H1 (cell line): ENCODE measurements at regions not wholly inside any gene's neighbourhood (a gene's known extent, or its start where the extent isn't known, plus 50 kb on each side); places are given as distances from the start of the nearest gene placed in this dataset.

Experiments
- BCL11A ChIP-seq, 2 experiments: IDR thresholded peaks; one replicate each; pipeline ENCODE4 v1.6.1; 2011; ENCODE audit warnings: low read depth in 2 of 2, low read length in 2 of 2, mild to moderate bottlenecking in 2 of 2
- CBX8 ChIP-seq: fragments of 300-800, 300-1000 bp; sonication (generic); IDR thresholded peaks from 2 replicates; pipeline ENCODE4 v1.7.1; 2016; ENCODE audit warnings: low read depth, low read length, borderline replicate concordance
- CTBP2 ChIP-seq: IDR thresholded peaks from 2 replicates; pipeline ENCODE4 v1.7.0; 2011; ENCODE audit warnings: borderline replicate concordance, mild to moderate bottlenecking, moderate library complexity, mixed read lengths, low read length; ENCODE audit not compliant: insufficient read depth, insufficient read length
- GABPA ChIP-seq: IDR thresholded peaks from 2 replicates; pipeline ENCODE4 v1.6.1; 2011; ENCODE audit warnings: mild to moderate bottlenecking, low read length, moderate library complexity, borderline replicate concordance; ENCODE audit not compliant: insufficient read depth
- KDM5A ChIP-seq: fragments of 200-600 bp; IDR thresholded peaks from 2 replicates; pipeline ENCODE4 v1.7.1; 2012; ENCODE audit warnings: mild to moderate bottlenecking, low read length, inconsistent platforms, mixed read lengths
- RAD21 ChIP-seq, 2 experiments: IDR thresholded peaks in 1 of 2; conservative IDR thresholded peaks in 1 of 2; 2 replicates each; pipeline ENCODE4 v1.6.1; 2011; ENCODE audit warnings: low read depth in 2 of 2, low read length in 2 of 2, improper control_type of control experiment in 1 of 2, inconsistent platforms in 1 of 2, mild to moderate bottlenecking in 1 of 2, moderate library complexity in 1 of 2
- SIX5 ChIP-seq: IDR thresholded peaks from 2 replicates; pipeline ENCODE4 v1.6.1; 2011; ENCODE audit warnings: mild to moderate bottlenecking, low read depth, low read length
- SP4 ChIP-seq: IDR thresholded peaks from 2 replicates; pipeline ENCODE4 v1.6.1; 2012; ENCODE audit warnings: low read length, inconsistent platforms
- TCF12 ChIP-seq: IDR thresholded peaks from 2 replicates; pipeline ENCODE4 v1.6.1; 2011; ENCODE audit warnings: low read depth, mild to moderate bottlenecking, low read length
- TF ChIP-seq, protein P1 (sequence below): fragments of 300-600 bp; sonication (generic); IDR thresholded peaks from 2 replicates; pipeline ENCODE4 v1.7.1; 2012; ENCODE audit warnings: low read length, moderate library complexity, mild to moderate bottlenecking, inconsistent platforms; ENCODE audit not compliant: insufficient replicate concordance

DNA sequence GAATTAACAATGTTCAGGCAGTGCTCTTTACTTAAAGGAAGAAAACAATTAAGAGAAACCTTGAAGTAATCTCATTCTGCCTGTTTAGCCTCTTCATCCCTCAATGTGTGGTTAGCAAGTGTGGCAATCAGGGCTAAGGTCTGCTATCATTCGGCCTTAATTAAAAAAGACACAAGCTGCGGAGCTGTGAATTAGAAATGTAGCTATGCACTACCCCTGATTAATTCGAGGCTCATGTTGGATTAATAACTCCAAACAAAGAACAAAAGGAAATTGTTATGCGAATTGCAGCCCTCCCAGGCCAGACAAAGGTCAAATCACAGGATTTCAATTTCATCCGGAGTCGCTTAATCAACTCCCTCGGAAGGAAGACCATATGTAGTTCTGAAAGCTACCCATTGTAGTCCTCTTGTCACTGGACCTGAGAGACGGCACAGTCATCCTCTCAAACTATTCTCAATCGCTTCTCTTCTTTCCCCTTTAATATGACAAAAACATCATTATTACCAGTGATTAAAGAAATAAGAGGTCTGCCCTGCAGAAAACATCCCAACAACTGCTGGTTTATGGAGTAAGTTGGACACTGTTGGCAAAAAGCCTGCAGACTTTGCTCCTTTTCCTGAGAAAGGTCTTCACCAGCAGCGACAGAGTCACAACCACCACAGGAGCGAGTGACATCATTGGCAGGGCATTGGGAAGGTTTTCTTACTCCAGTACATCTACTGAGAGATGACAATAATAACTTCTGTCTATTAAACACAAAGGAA, 71.1 kb upstream of the SOX5 start (continued):
- TF ChIP-seq, protein P1, sequence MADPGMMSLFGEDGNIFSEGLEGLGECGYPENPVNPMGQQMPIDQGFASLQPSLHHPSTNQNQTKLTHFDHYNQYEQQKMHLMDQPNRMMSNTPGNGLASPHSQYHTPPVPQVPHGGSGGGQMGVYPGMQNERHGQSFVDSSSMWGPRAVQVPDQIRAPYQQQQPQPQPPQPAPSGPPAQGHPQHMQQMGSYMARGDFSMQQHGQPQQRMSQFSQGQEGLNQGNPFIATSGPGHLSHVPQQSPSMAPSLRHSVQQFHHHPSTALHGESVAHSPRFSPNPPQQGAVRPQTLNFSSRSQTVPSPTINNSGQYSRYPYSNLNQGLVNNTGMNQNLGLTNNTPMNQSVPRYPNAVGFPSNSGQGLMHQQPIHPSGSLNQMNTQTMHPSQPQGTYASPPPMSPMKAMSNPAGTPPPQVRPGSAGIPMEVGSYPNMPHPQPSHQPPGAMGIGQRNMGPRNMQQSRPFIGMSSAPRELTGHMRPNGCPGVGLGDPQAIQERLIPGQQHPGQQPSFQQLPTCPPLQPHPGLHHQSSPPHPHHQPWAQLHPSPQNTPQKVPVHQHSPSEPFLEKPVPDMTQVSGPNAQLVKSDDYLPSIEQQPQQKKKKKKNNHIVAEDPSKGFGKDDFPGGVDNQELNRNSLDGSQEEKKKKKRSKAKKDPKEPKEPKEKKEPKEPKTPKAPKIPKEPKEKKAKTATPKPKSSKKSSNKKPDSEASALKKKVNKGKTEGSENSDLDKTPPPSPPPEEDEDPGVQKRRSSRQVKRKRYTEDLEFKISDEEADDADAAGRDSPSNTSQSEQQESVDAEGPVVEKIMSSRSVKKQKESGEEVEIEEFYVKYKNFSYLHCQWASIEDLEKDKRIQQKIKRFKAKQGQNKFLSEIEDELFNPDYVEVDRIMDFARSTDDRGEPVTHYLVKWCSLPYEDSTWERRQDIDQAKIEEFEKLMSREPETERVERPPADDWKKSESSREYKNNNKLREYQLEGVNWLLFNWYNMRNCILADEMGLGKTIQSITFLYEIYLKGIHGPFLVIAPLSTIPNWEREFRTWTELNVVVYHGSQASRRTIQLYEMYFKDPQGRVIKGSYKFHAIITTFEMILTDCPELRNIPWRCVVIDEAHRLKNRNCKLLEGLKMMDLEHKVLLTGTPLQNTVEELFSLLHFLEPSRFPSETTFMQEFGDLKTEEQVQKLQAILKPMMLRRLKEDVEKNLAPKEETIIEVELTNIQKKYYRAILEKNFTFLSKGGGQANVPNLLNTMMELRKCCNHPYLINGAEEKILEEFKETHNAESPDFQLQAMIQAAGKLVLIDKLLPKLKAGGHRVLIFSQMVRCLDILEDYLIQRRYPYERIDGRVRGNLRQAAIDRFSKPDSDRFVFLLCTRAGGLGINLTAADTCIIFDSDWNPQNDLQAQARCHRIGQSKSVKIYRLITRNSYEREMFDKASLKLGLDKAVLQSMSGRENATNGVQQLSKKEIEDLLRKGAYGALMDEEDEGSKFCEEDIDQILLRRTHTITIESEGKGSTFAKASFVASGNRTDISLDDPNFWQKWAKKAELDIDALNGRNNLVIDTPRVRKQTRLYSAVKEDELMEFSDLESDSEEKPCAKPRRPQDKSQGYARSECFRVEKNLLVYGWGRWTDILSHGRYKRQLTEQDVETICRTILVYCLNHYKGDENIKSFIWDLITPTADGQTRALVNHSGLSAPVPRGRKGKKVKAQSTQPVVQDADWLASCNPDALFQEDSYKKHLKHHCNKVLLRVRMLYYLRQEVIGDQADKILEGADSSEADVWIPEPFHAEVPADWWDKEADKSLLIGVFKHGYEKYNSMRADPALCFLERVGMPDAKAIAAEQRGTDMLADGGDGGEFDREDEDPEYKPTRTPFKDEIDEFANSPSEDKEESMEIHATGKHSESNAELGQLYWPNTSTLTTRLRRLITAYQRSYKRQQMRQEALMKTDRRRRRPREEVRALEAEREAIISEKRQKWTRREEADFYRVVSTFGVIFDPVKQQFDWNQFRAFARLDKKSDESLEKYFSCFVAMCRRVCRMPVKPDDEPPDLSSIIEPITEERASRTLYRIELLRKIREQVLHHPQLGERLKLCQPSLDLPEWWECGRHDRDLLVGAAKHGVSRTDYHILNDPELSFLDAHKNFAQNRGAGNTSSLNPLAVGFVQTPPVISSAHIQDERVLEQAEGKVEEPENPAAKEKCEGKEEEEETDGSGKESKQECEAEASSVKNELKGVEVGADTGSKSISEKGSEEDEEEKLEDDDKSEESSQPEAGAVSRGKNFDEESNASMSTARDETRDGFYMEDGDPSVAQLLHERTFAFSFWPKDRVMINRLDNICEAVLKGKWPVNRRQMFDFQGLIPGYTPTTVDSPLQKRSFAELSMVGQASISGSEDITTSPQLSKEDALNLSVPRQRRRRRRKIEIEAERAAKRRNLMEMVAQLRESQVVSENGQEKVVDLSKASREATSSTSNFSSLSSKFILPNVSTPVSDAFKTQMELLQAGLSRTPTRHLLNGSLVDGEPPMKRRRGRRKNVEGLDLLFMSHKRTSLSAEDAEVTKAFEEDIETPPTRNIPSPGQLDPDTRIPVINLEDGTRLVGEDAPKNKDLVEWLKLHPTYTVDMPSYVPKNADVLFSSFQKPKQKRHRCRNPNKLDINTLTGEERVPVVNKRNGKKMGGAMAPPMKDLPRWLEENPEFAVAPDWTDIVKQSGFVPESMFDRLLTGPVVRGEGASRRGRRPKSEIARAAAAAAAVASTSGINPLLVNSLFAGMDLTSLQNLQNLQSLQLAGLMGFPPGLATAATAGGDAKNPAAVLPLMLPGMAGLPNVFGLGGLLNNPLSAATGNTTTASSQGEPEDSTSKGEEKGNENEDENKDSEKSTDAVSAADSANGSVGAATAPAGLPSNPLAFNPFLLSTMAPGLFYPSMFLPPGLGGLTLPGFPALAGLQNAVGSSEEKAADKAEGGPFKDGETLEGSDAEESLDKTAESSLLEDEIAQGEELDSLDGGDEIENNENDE: no peak
- TF ChIP-seq SIX5: no peak
- no peak for TF ChIP-seq GABPA
- no peak for TF ChIP-seq SP4
- TF ChIP-seq CBX8: no peak
- TF ChIP-seq CTBP2: no peak
- no peak for TF ChIP-seq BCL11A (IDR thresholded peaks at IDR 0.05; ENCODE audit: low read depth in 2 of 2, low read length in 2 of 2)
- no peak for TF ChIP-seq RAD21 (IDR thresholded peaks at IDR 0.05 in 1 of 2, conservative IDR thresholded peaks at IDR 0.05 in 1 of 2; ENCODE audit: low read depth in 2 of 2, low read length in 2 of 2)
- no peak for TF ChIP-seq TCF12
- no peak for TF ChIP-seq KDM5A
